ENCODE measurements at regions not wholly inside any gene's neighbourhood (a gene's known extent, or its start where the extent isn't known, plus 50 kb on each side); places are given as distances from the start of the nearest gene placed in this dataset.

- peak; percentile 9 for DNase-seq
Observed at GRCh38 chr18:24677011-24677410, 216.6 kb downstream of the HRH4 start.

GRCh38 chr18:24678107-24678506 lies 217.7 kb downstream of the HRH4 start:
- no peak for DNase-seq

GRCh38 chr18:24678626-24679025 lies 218.2 kb downstream of the HRH4 start:
- DNase-seq: no peak

GRCh38 chr18:24679062-24679461 lies 218.6 kb downstream of the HRH4 start:
- no peak for DNase-seq

- no peak for DNase-seq
Observed at GRCh38 chr18:24683925-24684324, 223.5 kb downstream of the HRH4 start.

- DNase-seq: no peak
Observed at GRCh38 chr18:24685254-24685959, 225.0 kb downstream of the HRH4 start.

GRCh38 chr18:24695168-24695567 lies 234.7 kb downstream of the HRH4 start:
- peak; percentile 30 for DNase-seq

- no peak for DNase-seq
Observed at GRCh38 chr18:24702001-24702515, 241.6 kb downstream of the HRH4 start.

GRCh38 chr18:24703316-24703715 lies 242.9 kb downstream of the HRH4 start:
- DNase-seq: no peak

- DNase-seq: peak; percentile 42
Observed at GRCh38 chr18:24704946-24705630, 244.7 kb downstream of the HRH4 start.

GRCh38 chr18:24710474-24710873 lies 250.0 kb downstream of the HRH4 start:
- DNase-seq: no peak

- DNase-seq: no peak
Observed at GRCh38 chr18:24719791-24720190, 259.4 kb downstream of the HRH4 start.

GRCh38 chr18:24721388-24721787 lies 261.0 kb downstream of the HRH4 start:
- no peak for DNase-seq

- DNase-seq: no peak
Observed at GRCh38 chr18:24725644-24726415, 265.4 kb downstream of the HRH4 start.

- DNase-seq: peak; percentile 69
Observed at GRCh38 chr18:24726727-24727492, 266.5 kb downstream of the HRH4 start.

GRCh38 chr18:24727685-24728084 lies 267.2 kb downstream of the HRH4 start:
- DNase-seq: no peak

- DNase-seq: no peak
Observed at GRCh38 chr18:24731158-24731557, 270.7 kb downstream of the HRH4 start.

- DNase-seq: no peak
Observed at GRCh38 chr18:24731981-24732380, 271.5 kb downstream of the HRH4 start.

GRCh38 chr18:24734058-24734457 lies 273.6 kb downstream of the HRH4 start:
- no peak for DNase-seq

GRCh38 chr18:24735624-24736231 lies 275.3 kb downstream of the HRH4 start:
- no peak for DNase-seq

- DNase-seq: no peak
Observed at GRCh38 chr18:24736662-24737330, 276.4 kb downstream of the HRH4 start.
